ENCODE measurements at regions not wholly inside any gene's neighbourhood (a gene's known extent, or its start where the extent isn't known, plus 50 kb on each side); places are given as distances from the start of the nearest gene placed in this dataset.

DNA sequence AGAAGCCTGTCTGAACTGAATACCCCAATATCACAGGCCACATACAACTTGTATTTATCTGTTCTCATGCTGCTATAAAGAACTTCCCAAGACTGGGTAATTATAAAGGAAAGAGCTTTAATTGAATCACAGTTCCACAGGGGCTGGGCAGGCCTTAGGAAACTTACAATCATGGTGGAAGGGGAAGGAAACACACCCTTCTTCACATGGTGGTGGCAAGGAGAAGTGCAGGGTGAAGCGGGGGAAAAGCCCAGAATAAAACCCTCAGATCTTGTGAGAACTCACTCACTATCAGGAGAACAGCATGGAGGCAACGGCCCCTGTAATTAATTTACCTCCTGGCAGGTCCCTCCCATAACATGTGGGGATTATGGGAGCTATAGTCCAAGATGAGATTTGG, 50.3 kb upstream of the FNDC1 start:
- DNase-seq = no peak

DNA sequence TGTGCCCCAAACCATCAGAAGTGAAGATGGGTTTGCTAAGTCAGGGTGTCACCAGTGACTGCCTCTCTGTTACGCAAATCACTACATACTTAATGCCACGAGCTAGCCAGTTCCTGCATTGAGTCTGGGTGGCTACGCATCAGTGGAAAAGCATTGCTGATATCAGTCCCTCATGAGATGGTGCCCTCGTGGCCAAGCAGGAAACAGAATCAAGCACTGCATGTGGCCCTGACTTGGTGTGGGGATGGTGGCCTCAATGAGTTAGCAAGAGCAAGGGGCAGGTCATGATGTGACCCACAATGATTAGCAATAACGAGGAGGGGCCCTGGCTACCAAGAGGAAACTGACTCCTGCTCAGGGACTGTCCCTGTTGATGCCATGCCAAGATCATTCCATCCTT, 51.6 kb upstream of the FNDC1 start:
- DNase-seq = no peak

DNA sequence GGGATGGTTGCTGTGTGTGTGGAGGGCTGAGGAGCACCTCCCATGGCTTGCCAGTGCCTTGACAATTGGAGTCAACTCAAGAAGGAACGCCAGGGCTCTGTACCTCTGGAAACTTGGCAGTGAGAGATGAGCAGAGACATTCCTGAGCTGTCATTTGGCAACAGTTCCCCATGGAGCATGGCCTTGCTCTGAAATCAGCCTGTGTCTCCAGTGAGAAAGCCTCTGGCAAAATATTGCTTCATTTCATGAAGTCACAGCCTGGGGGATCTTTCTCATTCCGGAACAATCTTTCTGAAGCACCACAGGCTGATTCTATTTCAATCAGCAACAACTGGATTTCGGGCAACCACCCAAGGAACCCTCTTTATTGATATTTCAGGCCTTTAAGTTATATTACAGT, 52.2 kb upstream of the FNDC1 start:
- no peak for DNase-seq

DNA sequence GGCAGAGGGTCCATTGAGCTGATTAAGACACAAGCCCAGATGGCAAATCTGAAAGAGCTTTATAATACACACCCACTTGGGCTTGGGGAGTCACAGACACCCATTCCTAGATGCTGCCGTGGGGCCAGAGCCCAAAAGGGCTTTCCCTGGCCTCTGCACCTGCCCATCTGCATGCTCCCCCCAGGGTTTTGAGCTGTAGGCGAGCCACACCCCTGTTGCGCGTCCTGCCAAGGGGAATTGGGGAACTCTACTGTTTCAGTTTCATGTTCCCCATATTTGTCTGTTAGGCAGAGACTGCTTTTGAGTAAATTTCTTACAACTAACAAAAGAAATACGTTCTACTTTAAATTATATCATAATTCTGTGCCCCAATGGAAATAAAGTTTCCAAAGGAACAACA, 52.9 kb upstream of the FNDC1 start:
- DNase-seq = peak; percentile 90

DNA sequence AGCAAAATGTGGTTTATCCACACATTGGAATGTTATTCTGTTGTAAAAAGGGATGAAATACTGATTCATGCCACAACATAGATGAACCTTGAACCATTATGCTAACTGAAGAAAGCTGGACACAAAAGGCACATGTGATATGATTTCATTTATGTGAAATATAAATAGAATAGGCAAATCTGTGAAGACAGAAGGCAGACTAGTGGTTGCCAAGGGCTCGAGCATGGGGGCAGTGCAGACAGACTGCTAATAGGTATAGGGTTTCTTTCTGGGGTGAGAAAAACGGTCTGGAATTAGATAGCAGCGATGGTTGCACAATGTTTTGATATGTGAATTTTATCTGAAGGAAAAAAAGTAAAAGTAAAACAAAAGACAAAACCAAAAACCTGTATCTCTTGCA, 54.6 kb upstream of the FNDC1 start:
- peak; percentile 23 for DNase-seq

DNA sequence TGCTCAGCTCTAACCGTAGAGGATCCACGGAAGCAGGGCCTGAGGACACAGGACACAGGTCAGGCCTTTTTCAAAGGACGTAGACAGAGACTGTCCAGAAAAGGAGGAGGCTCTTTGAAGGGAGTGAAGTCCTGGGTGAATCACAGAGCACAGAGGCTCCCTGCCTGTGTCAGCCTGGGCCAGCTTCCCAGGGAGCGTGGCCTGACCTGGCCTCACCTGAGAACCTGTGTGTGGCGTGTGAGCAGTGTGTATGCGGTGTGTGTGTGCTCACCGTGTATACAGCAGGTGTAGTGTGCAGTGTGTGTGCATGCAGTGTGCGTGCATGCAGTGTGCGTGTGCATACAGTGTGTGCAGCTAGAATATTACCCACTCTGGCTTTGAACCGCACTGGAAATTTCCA, 56.0 kb upstream of the FNDC1 start:
- DNase-seq = no peak

DNA sequence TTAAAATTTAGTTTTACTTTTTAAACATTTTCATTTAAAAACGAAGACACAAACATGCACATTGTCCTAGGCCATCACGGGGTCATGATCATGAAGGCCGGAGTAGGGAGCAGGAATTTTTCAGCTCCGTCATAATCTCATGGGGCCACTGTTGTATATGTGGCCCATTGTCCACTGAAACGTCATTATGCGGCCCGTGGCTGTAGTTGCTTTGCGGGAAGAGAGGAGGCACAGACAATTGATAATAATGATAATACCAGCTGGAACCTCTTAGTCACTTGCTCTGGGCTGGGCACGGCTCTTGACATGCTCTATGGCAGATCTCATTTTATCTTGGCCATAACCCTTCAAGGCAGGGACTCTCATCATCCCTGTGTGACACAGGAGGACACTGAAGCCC, 56.5 kb upstream of the FNDC1 start:
- no peak for DNase-seq

DNA sequence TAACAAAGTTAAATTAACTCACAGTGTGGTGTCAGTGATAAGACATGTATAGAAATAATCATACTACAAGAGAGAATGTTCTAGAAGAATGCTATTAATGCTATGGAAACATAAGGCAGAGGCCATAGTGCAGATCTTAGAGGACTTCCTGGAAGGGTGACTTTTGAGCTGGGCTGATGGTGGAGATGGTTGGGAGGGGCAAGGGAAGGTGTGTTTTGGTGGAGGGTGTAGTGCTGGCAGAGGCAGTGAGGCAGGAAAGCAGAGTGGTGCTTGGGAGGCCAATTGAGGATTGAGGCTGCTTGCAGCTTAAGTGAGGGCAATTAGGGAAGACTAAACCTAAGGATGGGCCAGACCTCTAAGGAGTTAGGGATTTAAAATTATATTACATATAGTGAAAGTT, 58.5 kb upstream of the FNDC1 start:
- DNase-seq = no peak

DNA sequence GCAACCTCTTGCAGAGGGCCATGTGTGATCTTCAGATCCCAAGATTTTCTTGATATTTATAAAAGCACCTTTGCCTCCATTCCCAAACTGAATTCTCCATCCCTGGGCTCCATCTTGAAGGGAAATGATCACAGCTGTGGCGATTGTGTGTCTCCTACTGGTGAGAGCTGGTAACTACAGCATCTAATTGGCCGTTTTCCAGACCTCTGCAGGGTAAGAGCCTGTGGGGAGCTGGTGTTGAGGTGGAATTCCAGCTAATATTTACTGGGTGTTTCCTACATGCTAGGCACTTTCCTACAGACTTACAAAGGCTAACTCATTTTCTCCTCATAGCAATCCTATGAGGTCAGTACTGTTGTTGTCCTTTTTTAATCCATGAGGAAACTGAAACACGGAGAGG, 59.2 kb upstream of the FNDC1 start:
- peak; percentile 56 for DNase-seq

DNA sequence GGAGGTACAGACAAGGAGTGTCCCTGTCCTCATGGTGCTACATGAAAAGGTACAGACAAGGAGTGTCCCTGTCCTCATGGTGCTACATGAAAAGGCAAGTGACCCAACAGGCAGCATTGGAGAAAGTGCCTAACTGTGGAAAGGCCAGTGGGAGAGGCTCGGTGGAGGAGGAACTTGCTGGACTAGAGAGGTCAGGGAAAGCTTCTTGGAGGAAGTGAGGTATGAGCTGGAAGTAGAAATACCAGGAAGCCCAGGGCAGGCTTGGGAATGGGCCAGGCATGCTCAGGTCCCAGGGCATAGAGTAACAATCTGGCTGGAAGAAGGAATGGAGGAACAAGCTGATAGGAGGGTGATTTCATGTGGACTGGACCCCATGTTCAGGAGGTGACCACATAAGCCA, 59.8 kb upstream of the FNDC1 start:
- DNase-seq = no peak

DNA sequence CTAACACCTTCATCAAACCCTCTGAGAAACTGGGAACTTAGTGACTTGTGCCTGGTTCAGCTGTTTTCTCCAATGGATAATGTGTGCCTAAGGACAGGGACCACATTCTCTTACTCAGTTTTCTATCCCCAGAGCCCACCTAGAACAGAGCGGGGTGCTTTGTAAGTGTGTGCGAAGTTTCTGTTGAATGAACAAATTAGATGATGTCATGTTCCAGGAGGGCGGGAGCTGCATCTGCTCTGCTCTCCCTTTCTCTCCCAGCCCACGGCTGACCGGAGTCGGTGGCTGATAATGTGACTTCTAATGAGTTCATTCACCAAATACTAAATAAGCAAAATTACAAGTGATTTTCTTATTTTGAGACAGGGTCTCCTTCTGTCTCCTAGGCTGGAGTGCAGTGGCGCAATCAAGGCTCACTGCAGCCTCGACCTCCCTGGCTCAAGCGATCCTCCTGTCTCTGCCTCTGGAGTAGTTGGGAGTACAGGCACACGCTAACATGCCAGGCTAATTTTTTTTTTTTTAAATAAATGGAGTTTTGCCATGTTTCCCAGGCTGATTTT, 60.7 kb upstream of the FNDC1 start:
- no peak for DNase-seq

DNA sequence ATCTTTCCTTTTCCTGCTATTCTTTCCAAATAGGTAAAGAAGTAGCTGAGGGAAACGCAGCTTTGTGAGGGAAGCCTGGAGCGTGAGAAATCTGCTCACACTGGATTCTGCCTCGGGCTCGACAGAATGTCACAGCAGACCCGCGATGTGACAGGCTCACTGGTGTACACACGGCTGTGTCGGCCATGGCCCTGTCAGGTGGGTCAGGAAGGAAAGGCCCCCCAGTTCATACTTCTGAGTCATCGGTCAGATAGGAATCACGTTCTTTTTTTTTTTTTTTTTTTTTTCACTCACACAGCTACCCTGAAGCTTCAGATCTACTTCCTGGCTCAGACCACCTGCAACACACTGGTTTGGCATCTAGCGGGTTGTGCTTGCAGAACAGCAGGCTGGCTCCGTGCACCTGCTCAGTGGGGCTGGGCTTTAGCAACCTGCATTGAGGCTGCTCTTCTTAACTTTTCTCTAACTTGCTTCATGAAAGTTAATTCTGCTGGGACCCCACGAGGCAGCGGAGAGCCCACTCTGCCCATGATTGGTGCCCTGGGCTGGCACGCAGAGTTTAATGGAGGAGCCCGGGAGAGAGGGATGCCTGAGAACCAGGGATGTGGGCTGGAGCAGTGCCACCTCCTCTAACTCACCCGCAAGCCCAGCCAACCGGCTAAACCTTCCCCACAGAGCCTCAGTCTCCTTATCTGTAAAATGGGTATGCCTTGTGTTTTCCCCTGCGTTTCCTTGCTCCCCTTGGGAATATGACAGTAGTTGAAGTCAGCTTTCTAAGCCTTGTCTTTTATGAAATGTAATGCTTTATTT, 61.5 kb upstream of the FNDC1 start:
- DNase-seq = peak; percentile 80

DNA sequence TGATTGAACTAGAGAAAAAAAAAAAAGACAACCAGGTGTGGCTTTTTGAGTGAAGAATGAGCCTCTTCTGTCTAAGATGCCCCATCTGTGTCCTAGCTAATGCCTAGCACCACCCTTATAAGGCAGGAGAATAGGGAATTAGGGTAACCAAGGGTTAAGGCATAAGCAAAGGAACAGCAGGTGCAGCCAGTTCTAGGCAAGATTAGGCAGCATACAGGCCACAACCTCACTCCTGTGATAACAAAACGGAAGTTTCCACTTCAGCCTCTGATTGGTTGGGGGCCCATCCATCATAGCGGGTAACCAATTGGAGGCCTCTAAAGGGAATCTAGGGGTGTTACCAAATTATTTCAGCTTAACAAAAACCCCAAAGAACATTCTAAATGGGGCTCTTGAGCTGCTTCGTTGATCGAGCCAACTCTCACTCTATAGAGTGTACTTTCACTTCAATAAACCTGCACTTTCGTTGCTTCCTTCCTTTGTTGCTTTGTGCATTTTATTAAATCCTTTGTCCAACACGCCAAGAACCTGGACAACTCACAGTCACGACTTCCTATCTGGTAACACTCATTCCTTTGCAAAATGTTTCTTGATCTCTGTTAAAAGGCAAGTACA, 61.9 kb upstream of the TAGAP start:
- peak; percentile 81 for DNase-seq

DNA sequence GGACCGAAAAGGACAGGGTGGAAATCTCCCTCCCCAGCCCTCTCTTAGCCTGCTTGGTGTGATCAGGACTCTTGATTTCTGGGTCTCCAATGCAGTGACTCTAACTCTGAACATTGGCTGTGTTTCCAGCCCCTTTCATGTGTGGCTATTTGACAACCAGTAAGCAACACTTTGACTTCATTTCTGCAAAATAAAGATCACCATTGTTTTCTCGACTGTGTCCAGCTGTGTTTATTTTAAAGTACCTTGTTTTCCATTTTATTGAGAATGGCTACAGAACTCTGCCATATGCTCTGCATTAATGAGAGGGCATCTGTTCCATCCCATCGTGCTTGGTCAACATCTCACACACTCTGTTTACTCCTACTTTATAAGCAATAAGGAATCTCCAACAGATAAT, 60.9 kb upstream of the TAGAP start:
- DNase-seq = no peak

DNA sequence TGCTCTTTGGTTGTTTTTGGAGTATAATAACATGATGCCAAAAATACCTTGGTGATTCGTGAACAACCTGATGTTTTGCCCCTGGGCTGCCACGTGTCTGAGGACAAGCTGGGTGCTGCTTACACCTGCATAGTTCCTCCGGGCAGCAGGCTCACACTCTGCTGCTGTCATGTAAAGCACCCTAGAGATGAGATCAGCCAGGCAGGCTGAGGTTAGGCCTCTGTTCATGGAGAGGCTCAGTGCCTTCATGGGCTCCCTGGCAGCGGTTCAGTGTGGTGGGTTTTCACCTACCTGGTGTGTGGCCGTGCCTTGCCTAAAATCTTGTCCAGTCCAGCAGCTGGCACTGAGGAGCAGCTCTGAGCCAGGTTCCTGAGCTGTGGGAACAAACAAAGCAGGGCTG, 60.1 kb upstream of the TAGAP start:
- DNase-seq = peak; percentile 83

DNA sequence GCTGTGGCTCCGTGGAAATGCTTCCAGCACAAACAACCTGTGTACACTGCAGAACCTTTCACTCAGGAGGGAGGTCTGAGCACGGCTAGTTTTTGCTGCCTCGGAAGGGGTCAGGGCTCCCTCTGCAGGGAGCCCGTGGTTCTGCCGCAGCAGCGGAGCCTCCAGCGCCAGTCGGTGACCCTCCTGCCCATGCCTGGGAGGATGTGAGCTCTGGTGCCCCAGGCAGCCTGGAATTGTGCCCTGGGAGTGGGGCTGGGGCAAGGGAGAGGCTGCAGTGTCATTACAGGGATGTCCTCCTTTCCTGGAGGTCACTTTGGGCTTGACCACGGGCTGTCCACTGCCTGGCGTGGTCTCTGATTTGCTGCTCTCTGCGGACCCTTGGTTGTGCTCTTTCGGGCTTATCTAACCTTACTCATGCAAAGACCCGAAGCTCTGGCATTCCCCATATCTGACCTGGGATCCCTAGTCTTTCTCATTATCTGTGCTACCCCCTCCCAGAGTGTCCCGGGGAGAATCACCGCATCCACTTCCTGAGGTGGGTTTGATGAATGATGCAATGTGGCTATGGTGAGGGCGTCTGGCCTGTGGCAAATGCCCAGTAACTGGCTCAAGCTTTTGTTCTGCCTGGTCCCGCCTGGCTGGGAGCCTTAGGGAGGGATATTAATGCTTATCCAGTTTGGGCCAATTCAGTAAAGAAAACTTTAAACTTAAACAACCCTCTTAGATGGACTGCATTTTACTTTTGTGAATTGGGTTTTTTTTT, 59.6 kb upstream of the TAGAP start:
- peak; percentile 81 for DNase-seq

DNA sequence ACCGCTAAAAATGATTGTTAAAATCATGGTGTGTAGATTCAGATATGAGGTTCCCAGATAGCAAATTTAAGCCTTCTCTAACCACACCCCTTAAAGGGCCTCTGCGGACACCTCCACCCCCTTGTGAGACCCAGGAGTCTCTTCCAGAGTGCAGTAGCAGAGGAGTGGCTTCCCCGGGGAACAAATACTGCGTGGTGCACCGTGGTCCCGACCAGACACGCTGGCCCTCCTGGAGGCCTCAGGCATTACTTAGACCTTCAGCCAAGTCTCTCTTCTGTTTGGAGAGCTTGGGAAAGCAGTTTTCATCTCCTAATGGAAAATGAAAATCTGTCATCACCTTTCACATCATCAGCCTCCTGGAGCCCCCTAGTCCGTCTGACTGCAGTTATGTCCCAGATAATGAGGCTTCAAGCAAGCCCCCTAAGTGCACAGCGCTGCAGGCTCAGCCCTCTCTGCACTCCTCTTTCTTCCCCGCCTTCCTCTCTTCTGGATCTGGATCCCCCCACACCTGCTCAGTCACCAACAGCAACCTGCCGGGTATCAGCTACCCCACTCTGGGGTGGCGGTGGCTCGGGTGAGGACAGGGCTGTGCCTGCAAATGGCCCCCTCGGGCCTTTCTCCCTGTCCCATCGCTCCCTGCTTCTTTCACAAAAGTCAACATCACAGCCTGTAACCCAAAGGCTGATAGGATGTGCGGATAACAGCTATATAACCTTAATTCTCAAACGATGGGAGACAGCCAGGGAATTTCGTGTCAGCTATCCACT, 58.8 kb upstream of the TAGAP start:
- DNase-seq = no peak

DNA sequence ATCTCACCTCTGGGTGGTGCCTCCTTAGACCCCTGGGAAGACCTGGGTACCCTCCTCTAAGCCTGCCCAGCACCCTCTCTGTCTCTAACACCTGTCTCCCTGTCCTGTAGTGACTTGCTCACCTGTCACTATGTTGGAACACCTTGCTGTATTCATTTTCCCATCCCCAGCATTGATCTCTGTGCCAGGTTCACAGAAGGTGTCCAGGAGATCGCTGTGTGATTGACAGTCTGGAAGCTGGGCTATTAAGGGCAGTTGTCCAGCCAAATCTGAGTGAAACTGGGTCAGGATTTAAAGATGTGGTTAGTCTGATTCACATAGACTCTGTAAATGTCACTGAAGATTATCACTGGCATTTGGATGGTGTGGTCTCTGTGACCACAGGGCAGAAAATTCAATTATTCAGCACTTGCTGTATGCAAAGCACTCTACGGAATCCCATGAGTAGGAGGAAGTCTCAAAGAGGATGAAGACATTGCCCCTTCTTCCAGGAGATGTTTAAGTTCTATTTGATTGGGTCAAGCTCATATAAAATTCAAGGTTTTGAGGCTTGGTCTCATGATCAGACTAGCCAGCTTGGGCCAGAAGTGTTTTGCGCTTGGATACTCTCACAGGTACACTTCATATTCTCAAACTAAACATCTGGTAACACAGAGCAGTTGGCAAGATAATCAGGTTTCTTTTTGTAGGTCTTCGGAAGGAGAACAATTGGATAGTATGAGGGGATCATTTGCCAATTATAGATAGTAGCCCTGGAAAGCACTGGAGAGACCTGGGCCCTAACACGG, 57.8 kb upstream of the TAGAP start:
- no peak for DNase-seq

DNA sequence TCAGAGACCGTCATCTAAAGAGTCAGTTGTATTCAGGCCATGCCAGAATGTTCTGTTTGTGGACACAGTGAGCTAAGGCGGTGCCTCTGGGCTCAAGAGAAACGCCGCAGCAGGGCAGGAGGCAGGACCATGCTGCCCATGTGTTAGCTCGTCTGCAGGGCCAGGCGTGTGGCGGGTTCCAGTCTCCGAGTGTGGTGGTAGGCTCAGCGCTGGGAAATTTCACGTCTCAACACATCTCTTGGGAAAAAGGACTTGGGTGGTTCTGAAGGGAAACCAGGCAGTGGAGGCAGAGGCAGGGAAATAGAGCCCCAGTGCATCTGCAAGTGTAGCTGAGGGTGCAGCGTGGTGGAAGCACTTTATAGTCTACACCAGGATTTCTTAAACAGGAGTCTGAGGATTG, 56.9 kb upstream of the TAGAP start:
- DNase-seq = no peak

DNA sequence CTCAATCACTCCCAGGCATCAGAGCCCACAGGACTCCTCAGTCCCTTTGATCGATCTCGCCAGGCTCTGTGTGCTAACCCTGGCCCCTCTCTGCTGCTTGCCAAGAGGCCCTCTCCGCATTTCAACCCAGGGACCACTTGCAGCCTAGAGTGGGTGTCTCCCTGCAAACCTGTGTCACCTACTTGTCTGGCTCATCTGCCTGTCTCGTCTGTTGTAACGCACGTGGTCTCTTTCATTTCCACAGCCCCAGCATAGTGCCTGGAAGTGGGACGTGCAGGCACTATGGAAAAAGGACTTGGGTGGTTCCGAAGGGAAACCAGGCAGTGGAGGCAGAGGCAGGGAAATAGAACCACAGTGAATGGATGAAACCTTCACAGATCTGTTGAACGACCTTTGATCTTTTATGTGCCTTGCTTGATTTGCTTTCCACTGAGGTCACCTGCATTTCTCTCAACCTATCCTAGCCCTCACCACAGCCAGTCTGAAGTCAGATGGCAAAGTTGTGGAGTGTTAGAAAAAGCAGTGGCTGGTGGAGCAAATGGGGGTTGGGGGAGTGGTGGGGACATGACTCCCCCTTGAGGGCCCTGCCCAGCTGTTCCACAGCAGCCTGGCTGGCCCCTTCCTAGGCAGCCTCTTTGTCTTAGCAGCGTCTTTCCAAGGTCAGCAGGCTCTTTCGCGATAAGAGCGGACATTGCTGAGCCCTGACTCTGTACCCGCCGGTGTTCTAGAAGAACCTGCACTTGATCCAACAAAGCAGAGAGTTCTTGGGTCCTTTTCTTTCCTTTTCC, 55.8 kb upstream of the TAGAP start:
- DNase-seq = no peak

DNA sequence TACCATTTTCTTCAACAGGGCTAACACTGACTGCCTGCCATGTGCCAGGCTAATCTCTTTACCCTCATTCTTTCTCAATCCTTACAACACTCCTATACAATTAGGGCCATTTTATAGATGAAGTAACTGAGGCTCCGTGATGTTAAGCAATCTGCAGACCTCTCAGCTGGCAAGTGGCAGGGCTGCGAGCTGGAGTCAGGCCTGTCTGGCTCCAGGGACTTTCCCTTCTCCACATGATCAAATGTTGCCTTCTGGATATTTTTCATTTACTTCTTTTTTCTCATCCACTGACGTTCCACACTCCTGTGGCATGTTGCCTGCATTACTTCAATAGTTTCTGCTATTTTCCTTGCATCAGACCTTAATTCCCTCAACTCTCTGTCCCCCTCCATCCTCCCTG, 55.2 kb upstream of the TAGAP start:
- no peak for DNase-seq

All from RPMI8226 (cell line).